ENCODE measurements at regions not wholly inside any gene's neighbourhood (a gene's known extent, or its start where the extent isn't known, plus 50 kb on each side); places are given as distances from the start of the nearest gene placed in this dataset.

- 95% methylated on average over 4 of the region's 4 CpGs; no CpG with 5 or more reads in 1 of the 2 experiments for WGBS, 2 experiments (ENCODE audit: extremely low coverage in 1 of 2, insufficient coverage in 1 of 2, insufficient read length in 1 of 2, insufficient replicate concordance in 2 of 2, low coverage in 1 of 2, low lambda C conversion rate in 2 of 2, missing lambda C conversion rate in 1 of 2)
- ChIA-PET POLR2A (ENCODE audit: partially characterized antibody) (no interaction called here), CTCF (ENCODE audit: partially characterized antibody) (no interaction called here)
- H3K79me2 ChIP-seq (ENCODE audit: control insufficient read depth in 1 of 2, insufficient read depth in 2 of 2, low read length in 2 of 2): no peaks in the 10 kb centered on the region
- no peak for TF ChIP-seq HDAC2 (IDR thresholded peaks at IDR 0.05; ENCODE audit: borderline replicate concordance in 1 of 2, low read depth in 2 of 2, low read length in 2 of 2)
- TF ChIP-seq JUN (IDR thresholded peaks at IDR 0.05; ENCODE audit: low read depth, low read length): no peak
- no peak for TF ChIP-seq NANOG (IDR thresholded peaks at IDR 0.05; ENCODE audit: insufficient read depth, low read depth, low read length, poor library complexity, severe bottlenecking)
- no peak for TF ChIP-seq ASH2L (IDR thresholded peaks at IDR 0.05; ENCODE audit: low read length)
- TF ChIP-seq TAF7 (optimal IDR thresholded peaks at IDR 0.05; ENCODE audit: borderline replicate concordance, low read depth, low read length): no peak
- no peak for TF ChIP-seq SIRT6 (IDR thresholded peaks at IDR 0.05; ENCODE audit: low read length)
- no peak for TF ChIP-seq CHD1 (IDR thresholded peaks at IDR 0.05; ENCODE audit: low read depth, low read length)
- no peaks in the 10 kb centered on the region for H3K27me3 ChIP-seq (replicated peaks in 1 of 4; ENCODE audit: control insufficient read depth in 3 of 4, extremely low read depth in 1 of 4, insufficient read depth in 3 of 4, low read length in 3 of 4)
- H2AK5ac ChIP-seq (ENCODE audit: low read depth, low read length): no peak overlapping the region
- H3K23ac ChIP-seq (ENCODE audit: insufficient read length): no peak overlapping the region
- no peaks in the 10 kb centered on the region; the same call in 1 of the 2 replicates for H3K23me2 ChIP-seq (ENCODE audit: low read depth, low read length)
- H3K14ac ChIP-seq (ENCODE audit: insufficient read length): no peak overlapping the region
- H2BK5ac ChIP-seq (ENCODE audit: low read depth, low read length): no peak overlapping the region
- no peak overlapping the region for H3K18ac ChIP-seq (ENCODE audit: extremely low read depth, low read length)
- H4K91ac ChIP-seq (replicated peaks; ENCODE audit: insufficient read length, low read length): no peak overlapping the region
- H2BK20ac ChIP-seq (ENCODE audit: low read length): no peak overlapping the region
- H3K4me3 ChIP-seq (ENCODE audit: extremely low read depth in 1 of 4, insufficient read depth in 2 of 4, low read depth in 3 of 4, low read length in 4 of 4): no peak overlapping the region
- no peak overlapping the region for H2BK15ac ChIP-seq (ENCODE audit: low read length)
- H2BK120ac ChIP-seq (replicated peaks; ENCODE audit: low read depth, low read length): no peak overlapping the region
- H3K9ac ChIP-seq (replicated peaks in 1 of 4; ENCODE audit: extremely low read depth in 1 of 4, low read depth in 3 of 4, low read length in 3 of 4): no peak overlapping the region
- DNase-seq (ENCODE audit: low read depth in 1 of 2, low spot score in 2 of 2): no peak
- no peak overlapping the region for H4K8ac ChIP-seq (ENCODE audit: extremely low read depth, insufficient read depth, low read length)
- H3K4me1 ChIP-seq (replicated peaks in 1 of 4; ENCODE audit: control insufficient read depth in 3 of 4, insufficient read depth in 4 of 4, low read length in 3 of 4): peaks cover 0 to under 1% (median 0%) of the 10 kb centered on the region in 4 experiments; a peak in 1 of 7 replicates
- no peaks in the 10 kb centered on the region for H4K20me1 ChIP-seq (replicated peaks in 1 of 2; ENCODE audit: control insufficient read depth in 1 of 2, insufficient read depth in 2 of 2, low read length in 2 of 2)
- H3K79me1 ChIP-seq (ENCODE audit: low read depth, low read length): no peaks in the 10 kb centered on the region
- no peak overlapping the region for H3K4me2 ChIP-seq (ENCODE audit: insufficient read depth in 1 of 2, low read depth in 2 of 2, low read length in 2 of 2)
- H3K4ac ChIP-seq (replicated peaks; ENCODE audit: insufficient read length, low read depth, low read length): no peak overlapping the region
- H2AFZ ChIP-seq (ENCODE audit: low read length): no peak overlapping the region
- H3K9me3 ChIP-seq (ENCODE audit: insufficient read depth in 2 of 2, low read depth in 1 of 2, low read length in 1 of 2): no peaks in the 10 kb centered on the region
- no peak for FAIRE-seq
- H2BK12ac ChIP-seq (ENCODE audit: low read depth, low read length): no peak overlapping the region
- no peaks in the 10 kb centered on the region for H3K36me3 ChIP-seq (ENCODE audit: control insufficient read depth in 2 of 4, insufficient read depth in 4 of 4, low read length in 3 of 4)
- H3K56ac ChIP-seq (replicated peaks; ENCODE audit: insufficient read length, low read depth, low read length): no peak overlapping the region
- no peak overlapping the region for H4K5ac ChIP-seq (ENCODE audit: insufficient read length, low read depth, low read length)
- no peak overlapping the region for H3K27ac ChIP-seq (ENCODE audit: low read depth, low read length)
Observed at GRCh38 chr2:122955776-122956175, 1069.3 kb upstream of the CNTNAP5 start.
